MM.1S (cell line): ENCODE measurements at regions not wholly inside any gene's neighbourhood (a gene's known extent, or its start where the extent isn't known, plus 50 kb on each side); places are given as distances from the start of the nearest gene placed in this dataset.

ENCODE experiments used
- DNase-seq: peaks from one replicate; pipeline ENCODE4 v3.0.0-alpha.2; 2015
- H2AFZ ChIP-seq: fragments of 300-600 bp; sonication (generic); 2 replicates; pipeline ENCODE4 v1.6.0; 2016; ENCODE audit warnings: antibody characterized with exemption, low read length
- H3F3A ChIP-seq: fragments of 300-600 bp; sonication (generic); 2 replicates; pipeline ENCODE4 v1.6.1; 2016; ENCODE audit warnings: mild to moderate bottlenecking, antibody characterized with exemption, low read length, moderate library complexity, mixed read lengths; ENCODE audit not compliant: insufficient read depth
- H3K27ac ChIP-seq: fragments of 300-600 bp; sonication (generic); 2 replicates; pipeline ENCODE4 v1.5.1; 2016; ENCODE audit warnings: mild to moderate bottlenecking, low read length
- H3K27me3 ChIP-seq: fragments of 300-600 bp; sonication (generic); replicated peaks from 2 replicates; pipeline ENCODE4 v1.6.0; 2016; ENCODE audit warnings: low read length; ENCODE audit not compliant: insufficient read depth
- H3K36me3 ChIP-seq: fragments of 300-600 bp; sonication (generic); replicated peaks from 2 replicates; pipeline ENCODE4 v1.6.1; 2016; ENCODE audit warnings: mild to moderate bottlenecking, low read length, mixed read lengths; ENCODE audit not compliant: insufficient read depth
- H3K4me1 ChIP-seq: fragments of 300-600 bp; sonication (generic); 2 replicates; pipeline ENCODE4 v1.6.1; 2016; ENCODE audit warnings: low read length, mixed read lengths
- H3K4me2 ChIP-seq: fragments of 300-600 bp; sonication (generic); 2 replicates; pipeline ENCODE4 v1.6.0; 2016; ENCODE audit warnings: low read depth, low read length
- H3K4me3 ChIP-seq: fragments of 300-600 bp; sonication (generic); 2 replicates; pipeline ENCODE4 v1.5.1; 2016; ENCODE audit warnings: low read length, mixed read lengths
- H3K79me2 ChIP-seq: fragments of 300-600 bp; sonication (generic); 2 replicates; pipeline ENCODE4 v1.6.1; 2016; ENCODE audit warnings: mixed run types, low read length, mixed read lengths
- H3K9ac ChIP-seq: fragments of 300-600 bp; sonication (generic); 2 replicates; pipeline ENCODE4 v1.6.1; 2016; ENCODE audit warnings: low read length, mixed read lengths
- H3K9me2 ChIP-seq: fragments of 300-600 bp; sonication (generic); replicated peaks from 2 replicates; pipeline ENCODE4 v1.6.1; 2016; ENCODE audit warnings: mild to moderate bottlenecking, low read length, mixed read lengths; ENCODE audit not compliant: insufficient read depth
- H3K9me3 ChIP-seq: fragments of 300-600 bp; sonication (generic); replicated peaks from 2 replicates; pipeline ENCODE4 v1.6.1; 2016; ENCODE audit warnings: mild to moderate bottlenecking, low read length, mixed read lengths; ENCODE audit not compliant: insufficient read depth
- H4K20me1 ChIP-seq: fragments of 300-600 bp; sonication (generic); 2 replicates; pipeline ENCODE4 v1.6.1; 2016; ENCODE audit warnings: mild to moderate bottlenecking, low read length, moderate library complexity, mixed read lengths; ENCODE audit not compliant: insufficient read depth
- EZH2 ChIP-seq: fragments of 300-600 bp; sonication (generic); optimal IDR thresholded peaks from 2 replicates; pipeline ENCODE3; 2017; ENCODE audit warnings: low read depth, mild to moderate bottlenecking, antibody characterized with exemption, low read length, mixed read lengths
- EZH2phosphoT487 ChIP-seq: fragments of 300-600 bp; sonication (generic); IDR thresholded peaks from 2 replicates; pipeline ENCODE4 v1.6.1; 2018; ENCODE audit warnings: antibody characterized with exemption, low read length
- TF ChIP-seq, protein P1 (sequence below): fragments of 300-600 bp; sonication (generic); IDR thresholded peaks from 2 replicates; pipeline ENCODE4 v1.5.1; 2016; ENCODE audit warnings: antibody characterized with exemption, low read length, mixed read lengths

DNA sequence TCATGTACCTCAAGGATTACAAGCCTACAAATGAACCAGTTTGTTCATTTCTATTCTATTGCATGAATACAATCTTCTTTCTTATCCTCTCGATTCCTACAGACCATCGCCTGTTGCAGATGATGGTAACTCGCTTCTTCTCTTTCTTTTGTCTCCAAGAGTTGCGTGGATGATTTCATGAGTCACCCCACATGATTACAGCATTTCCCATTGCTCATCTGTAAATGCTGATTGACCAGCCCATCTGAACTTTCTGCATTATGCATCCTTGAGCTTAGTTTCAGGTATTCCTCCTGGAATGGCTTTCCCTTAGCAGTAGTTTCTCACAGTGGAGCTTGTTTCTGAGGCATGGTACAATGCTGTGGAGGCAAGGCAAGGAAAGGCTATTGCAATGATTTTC lies 109.6 kb upstream of the TOPAZ1 start:
- Histone ChIP-seq H2AFZ (no peak overlapping the region), H3K36me3 (no peaks in the 10 kb centered on the region)

DNA sequence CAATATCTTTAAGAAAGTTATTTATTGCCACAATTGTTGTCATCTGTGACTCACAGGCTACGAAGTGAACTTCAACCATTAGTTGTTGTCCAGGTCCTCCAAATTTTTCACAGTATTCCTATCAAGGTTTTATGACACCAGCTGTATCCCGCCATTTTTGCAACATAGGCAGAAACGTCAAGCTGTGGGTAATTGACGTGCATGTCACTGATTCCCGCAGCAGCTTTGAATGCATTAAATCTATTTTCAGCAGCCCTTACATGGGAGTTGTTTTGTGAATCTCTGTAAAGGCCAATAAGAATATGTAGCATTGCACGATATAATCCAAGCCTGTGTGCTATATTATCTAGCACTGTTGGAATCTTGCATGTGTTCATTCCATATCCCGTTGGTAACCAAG lies 109.1 kb upstream of the TOPAZ1 start:
- Histone ChIP-seq H3K9ac (no peak overlapping the region), H4K20me1 (no peaks in the 10 kb centered on the region), H2AFZ (no peak overlapping the region), H3K9me2 (no peaks in the 10 kb centered on the region), H3K27me3 (no peaks in the 10 kb centered on the region), H3K79me2 (no peaks in the 10 kb centered on the region), H3F3A (peaks cover 27% of the 10 kb centered on the region), H3K4me3 (no peak overlapping the region), H3K4me1 (peaks cover 41% of the 10 kb centered on the region), H3K4me2 (no peak overlapping the region), H3K27ac (no peak overlapping the region), H3K36me3 (no peaks in the 10 kb centered on the region), H3K9me3 (no peaks in the 10 kb centered on the region)
- TF ChIP-seq EZH2phosphoT487 = no peak
- no peak for DNase-seq

More for the DNA sequence above, 109.6 kb upstream of the TOPAZ1 start:
- H3K9ac ChIP-seq = no peak overlapping the region
- H3K27me3 ChIP-seq = no peaks in the 10 kb centered on the region
- peaks cover 46% of the 10 kb centered on the region for H3K4me1 ChIP-seq
- no peak overlapping the region for H3K27ac ChIP-seq
- DNase-seq = no peak
- H3K79me2 ChIP-seq = no peaks in the 10 kb centered on the region
- no peaks in the 10 kb centered on the region for H4K20me1 ChIP-seq
- no peaks in the 10 kb centered on the region for H3K9me2 ChIP-seq
- TF ChIP-seq, protein P1, sequence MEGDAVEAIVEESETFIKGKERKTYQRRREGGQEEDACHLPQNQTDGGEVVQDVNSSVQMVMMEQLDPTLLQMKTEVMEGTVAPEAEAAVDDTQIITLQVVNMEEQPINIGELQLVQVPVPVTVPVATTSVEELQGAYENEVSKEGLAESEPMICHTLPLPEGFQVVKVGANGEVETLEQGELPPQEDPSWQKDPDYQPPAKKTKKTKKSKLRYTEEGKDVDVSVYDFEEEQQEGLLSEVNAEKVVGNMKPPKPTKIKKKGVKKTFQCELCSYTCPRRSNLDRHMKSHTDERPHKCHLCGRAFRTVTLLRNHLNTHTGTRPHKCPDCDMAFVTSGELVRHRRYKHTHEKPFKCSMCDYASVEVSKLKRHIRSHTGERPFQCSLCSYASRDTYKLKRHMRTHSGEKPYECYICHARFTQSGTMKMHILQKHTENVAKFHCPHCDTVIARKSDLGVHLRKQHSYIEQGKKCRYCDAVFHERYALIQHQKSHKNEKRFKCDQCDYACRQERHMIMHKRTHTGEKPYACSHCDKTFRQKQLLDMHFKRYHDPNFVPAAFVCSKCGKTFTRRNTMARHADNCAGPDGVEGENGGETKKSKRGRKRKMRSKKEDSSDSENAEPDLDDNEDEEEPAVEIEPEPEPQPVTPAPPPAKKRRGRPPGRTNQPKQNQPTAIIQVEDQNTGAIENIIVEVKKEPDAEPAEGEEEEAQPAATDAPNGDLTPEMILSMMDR = no peak
- TF ChIP-seq EZH2phosphoT487 (no peak), EZH2 (no peak)
- no peak overlapping the region for H3K4me2 ChIP-seq
- H3F3A ChIP-seq = peaks cover 32% of the 10 kb centered on the region
- no peak overlapping the region for H3K4me3 ChIP-seq
- H3K9me3 ChIP-seq = no peaks in the 10 kb centered on the region

DNA sequence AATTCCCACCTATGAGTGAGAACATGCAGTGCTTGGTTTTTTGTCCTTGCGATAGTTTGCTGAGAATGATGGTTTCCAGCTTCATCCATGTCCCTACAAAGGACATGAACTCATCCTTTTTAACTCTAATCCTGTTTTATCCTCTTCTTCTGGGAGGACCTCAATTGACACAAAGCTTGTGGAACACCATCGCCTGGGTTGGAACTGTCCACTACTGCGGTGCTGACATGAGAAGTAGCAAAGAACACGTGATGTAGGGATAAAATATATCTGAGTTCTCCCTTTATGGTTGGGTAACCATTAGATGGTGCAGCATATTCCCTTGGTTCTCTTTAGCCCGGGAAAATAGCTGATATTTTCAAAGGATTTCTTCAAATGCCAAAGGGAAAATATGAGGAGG lies 105.3 kb upstream of the TOPAZ1 start:
- Histone ChIP-seq H3K9me2 (no peaks in the 10 kb centered on the region), H3K9ac (no peak overlapping the region), H3K4me3 (no peak overlapping the region), H4K20me1 (no peaks in the 10 kb centered on the region), H3K79me2 (no peaks in the 10 kb centered on the region), H3K4me2 (no peak overlapping the region), H2AFZ (no peak overlapping the region), H3K27me3 (no peaks in the 10 kb centered on the region), H3F3A (no peaks in the 10 kb centered on the region), H3K36me3 (no peaks in the 10 kb centered on the region), H3K4me1 (peaks cover 3% of the 10 kb centered on the region), H3K27ac (no peak overlapping the region), H3K9me3 (no peaks in the 10 kb centered on the region)
- peak; percentile 20 for DNase-seq
- no peak for TF ChIP-seq EZH2phosphoT487
- no peak for TF ChIP-seq EZH2
- TF ChIP-seq, protein P1 = no peak

DNA sequence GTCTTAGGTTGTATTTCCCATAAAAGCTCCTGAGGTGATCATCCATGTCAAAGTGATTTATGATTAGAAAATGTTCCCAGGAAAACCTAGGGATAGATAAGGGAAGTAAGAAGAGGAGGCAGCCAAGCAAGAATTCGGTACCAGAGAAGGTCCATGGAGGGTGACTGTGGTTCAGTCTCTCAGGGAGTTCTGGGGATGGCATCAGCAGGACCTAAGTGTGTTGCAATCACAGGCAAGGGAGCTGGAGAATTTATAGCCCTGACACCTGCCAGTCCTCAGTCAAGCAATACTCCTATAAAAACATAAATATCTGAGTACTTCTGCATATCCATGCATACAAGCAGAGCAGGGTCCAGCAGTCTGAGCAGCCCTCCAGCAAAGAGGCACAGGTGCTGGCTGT lies 95.6 kb upstream of the TOPAZ1 start:
- no peaks in the 10 kb centered on the region for H3K36me3 ChIP-seq
- H3K4me3 ChIP-seq = no peak overlapping the region
- H2AFZ ChIP-seq = no peak overlapping the region
- H3K9me3 ChIP-seq = no peaks in the 10 kb centered on the region
- H3K9me2 ChIP-seq = no peaks in the 10 kb centered on the region
- no peaks in the 10 kb centered on the region for H3F3A ChIP-seq
- TF ChIP-seq EZH2phosphoT487 (no peak), EZH2 (no peak)
- TF ChIP-seq, protein P1 = no peak
- no peaks in the 10 kb centered on the region for H3K4me1 ChIP-seq
- DNase-seq = no peak
- no peak overlapping the region for H3K4me2 ChIP-seq
- no peaks in the 10 kb centered on the region for H4K20me1 ChIP-seq
- H3K27me3 ChIP-seq = no peaks in the 10 kb centered on the region
- no peak overlapping the region for H3K27ac ChIP-seq
- H3K79me2 ChIP-seq = no peaks in the 10 kb centered on the region
- no peak overlapping the region for H3K9ac ChIP-seq
